Transverse colon (tissue), 4 donors: ENCODE measurements at regions not wholly inside any gene's neighbourhood (a gene's known extent, or its start where the extent isn't known, plus 50 kb on each side); places are given as distances from the start of the nearest gene placed in this dataset.

ENCODE experiments used
- DNase-seq: peaks from one replicate; pipeline ENCODE4 v3.0.0-alpha.2; 2019
- H3K27ac ChIP-seq, 4 donors: fragments of 200-600 bp; sonication (generic); 2 replicates each; pipeline ENCODE4 v1.5.1; 2016 to 2018; ENCODE audit warnings: inconsistent platforms in 4 of 4
- H3K27me3 ChIP-seq: fragments of 200-600 bp; sonication (generic); 2 replicates; pipeline ENCODE4 v1.5.1; 2017; ENCODE audit warnings: inconsistent platforms
- H3K36me3 ChIP-seq, 4 donors: fragments of 200-600 bp; sonication (generic); 2 replicates each; pipeline ENCODE4 v1.5.1; 2017 to 2019; ENCODE audit warnings: inconsistent platforms in 4 of 4
- H3K4me1 ChIP-seq, 4 donors: fragments of 200-600 bp; sonication (generic); 2 replicates each; pipeline ENCODE4 v1.5.1; 2017 to 2020; ENCODE audit warnings: inconsistent platforms in 4 of 4
- H3K4me3 ChIP-seq, 4 donors: fragments of 200-600 bp; sonication (generic); 1 replicate in 1 of 4; 2 replicates in 3 of 4; pipeline versions ENCODE4 v1.5.1 to v1.6.1; 2017 to 2019; ENCODE audit warnings: inconsistent platforms in 4 of 4
- H3K9me3 ChIP-seq, 2 donors: fragments of 200-600 bp; sonication (generic); 2 replicates each; pipeline ENCODE4 v1.5.1; 2017 to 2019; ENCODE audit warnings: inconsistent platforms in 2 of 2
- CTCF ChIP-seq, 5 experiments: fragments of 200-600 bp in 3 of 5; fragments of 450-650 bp in 2 of 5; sonication (generic) in 3 of 5; IDR thresholded peaks; 1 replicate in 2 of 5; 2 replicates in 3 of 5; pipeline ENCODE4 v1.5.1; 2016 to 2017; ENCODE audit warnings: antibody characterized with exemption in 5 of 5, inconsistent platforms in 3 of 5, mild to moderate bottlenecking in 2 of 5, moderate library complexity in 1 of 5
- EP300 ChIP-seq: sonication (generic); formaldehyde crosslinking; IDR thresholded peaks from one replicate; pipeline ENCODE4 v1.6.1; 2017; ENCODE audit warnings: antibody characterized with exemption, low read depth
- POLR2A ChIP-seq: fragments of 450-650 bp; IDR thresholded peaks from one replicate; pipeline ENCODE4 v1.6.1; 2016; ENCODE audit warnings: antibody characterized with exemption, mild to moderate bottlenecking, moderate library complexity
- POLR2AphosphoS5 ChIP-seq, 3 donors: sonication (generic); formaldehyde crosslinking; IDR thresholded peaks; one replicate each; pipeline ENCODE4 v1.6.1; 2016; ENCODE audit warnings: antibody characterized with exemption in 3 of 3
- WGBS, 2 donors: methylation state at CpG; one replicate each; pipeline ENCODE4 v1.1.5; 2018; ENCODE audit warnings: low coverage in 1 of 2; 5-methylcytosine and 5-hydroxymethylcytosine counted together
- in situ Hi-C, 4 donors: fragments of 200-750 bp; cut with MboI; loops; one replicate each; pipeline versions ENCODE4 v1.15.0 to v1.15.1; 2017; ENCODE audit warnings: low sequenced_read_pairs in 3 of 4, low pct_ligation_motif_present in 1 of 4, low pct_unique_long_range_greater_than_20kb in 1 of 4
- intact Hi-C: fragments of 100-400 bp; cut with DNase I; formaldehyde crosslinking; loops from one replicate; pipeline ENCODE4 v1.15.1; 2023; ENCODE audit warnings: low total_unique reads

DNA sequence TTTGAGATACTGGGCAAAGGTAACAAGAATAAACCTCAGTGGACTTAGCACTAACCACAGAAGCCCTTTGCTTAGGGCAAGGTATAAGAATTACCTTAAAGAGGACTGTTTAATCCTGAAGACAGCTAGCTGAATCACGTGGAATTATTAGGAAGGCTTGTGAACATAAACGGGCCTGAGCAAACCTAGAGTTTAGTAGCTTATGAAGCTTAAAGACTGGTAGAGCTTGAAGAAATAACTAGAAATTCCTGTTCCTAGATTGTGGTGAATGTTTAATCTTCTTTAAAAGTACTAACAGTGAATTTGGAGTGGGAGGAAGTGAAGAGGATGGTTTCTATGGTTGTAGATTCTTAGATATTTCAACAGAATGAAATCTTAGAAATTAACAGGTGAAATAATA, 428.9 kb upstream of the THRB start:
- no peaks in the 10 kb centered on the region for H3K27me3 ChIP-seq
- H3K27ac ChIP-seq: no peak overlapping the region
- no peak for DNase-seq
- no peaks in the 10 kb centered on the region for H3K9me3 ChIP-seq
- 49 to 83% methylated on average over 1 to 2 of the region's 2 CpGs for WGBS, 2 donors
- intact Hi-C loops (no loop called here), in situ Hi-C loops (no loop called here)
- no peaks in the 10 kb centered on the region for H3K36me3 ChIP-seq
- no peak overlapping the region for H3K4me3 ChIP-seq
- no peak for TF ChIP-seq POLR2A
- TF ChIP-seq EP300: no peak
- TF ChIP-seq CTCF (IDR thresholded peaks at IDR 0.05): no peak
- no peak for TF ChIP-seq POLR2AphosphoS5 (IDR thresholded peaks at IDR 0.05)
- no peaks in the 10 kb centered on the region for H3K4me1 ChIP-seq

GRCh38 chr3:24929521-24929920, 434.9 kb upstream of the THRB start:
- 74 to 83% methylated on average over 1 of the region's 1 CpG for WGBS, 2 donors
- intact Hi-C loops: no loop called here

DNA sequence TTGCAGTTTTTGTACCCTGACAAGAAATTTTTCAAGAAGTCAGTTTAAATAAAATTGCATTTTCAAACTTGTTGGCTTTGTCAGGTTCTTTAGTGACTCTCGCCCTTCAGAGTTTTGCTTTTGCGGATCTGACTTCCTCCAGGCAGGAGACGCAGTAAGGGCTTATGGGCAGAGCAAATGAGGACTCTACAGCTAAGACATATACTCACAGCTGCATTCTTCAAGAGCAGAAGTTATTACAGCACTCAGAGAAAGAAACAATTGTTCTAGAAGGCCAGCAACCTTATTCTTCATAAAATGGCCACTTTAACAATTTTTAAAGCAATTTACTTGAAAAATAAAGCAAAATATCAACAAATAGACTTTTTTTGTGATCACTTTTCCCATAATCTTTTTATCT, 438.8 kb upstream of the THRB start:
- no peak overlapping the region for H3K27ac ChIP-seq
- in situ Hi-C loops: no loop called here
- WGBS, 2 donors: 74 to 90% methylated on average over 3 of the region's 3 CpGs
- H3K9me3 ChIP-seq: no peaks in the 10 kb centered on the region
- H3K36me3 ChIP-seq: no peaks in the 10 kb centered on the region
- H3K27me3 ChIP-seq: no peaks in the 10 kb centered on the region
- H3K4me3 ChIP-seq: no peak overlapping the region
- intact Hi-C loops: no loop called here
- H3K4me1 ChIP-seq: no peaks in the 10 kb centered on the region
- DNase-seq: no peak
- TF ChIP-seq POLR2AphosphoS5 (IDR thresholded peaks at IDR 0.05) (no peak), EP300 (no peak), POLR2A (no peak), CTCF (IDR thresholded peaks at IDR 0.05) (no peak)

More at GRCh38 chr3:24929521-24929920, 434.9 kb upstream of the THRB start:
- DNase-seq: no peak
- H3K4me3 ChIP-seq: no peak overlapping the region
- no peaks in the 10 kb centered on the region for H3K36me3 ChIP-seq
- TF ChIP-seq POLR2AphosphoS5 (IDR thresholded peaks at IDR 0.05) (no peak), EP300 (no peak), CTCF (IDR thresholded peaks at IDR 0.05) (no peak), POLR2A (no peak)
- in situ Hi-C loops: no loop called here
- no peaks in the 10 kb centered on the region for H3K4me1 ChIP-seq
- H3K27ac ChIP-seq: no peak overlapping the region
- no peaks in the 10 kb centered on the region for H3K9me3 ChIP-seq
- no peaks in the 10 kb centered on the region for H3K27me3 ChIP-seq

DNA sequence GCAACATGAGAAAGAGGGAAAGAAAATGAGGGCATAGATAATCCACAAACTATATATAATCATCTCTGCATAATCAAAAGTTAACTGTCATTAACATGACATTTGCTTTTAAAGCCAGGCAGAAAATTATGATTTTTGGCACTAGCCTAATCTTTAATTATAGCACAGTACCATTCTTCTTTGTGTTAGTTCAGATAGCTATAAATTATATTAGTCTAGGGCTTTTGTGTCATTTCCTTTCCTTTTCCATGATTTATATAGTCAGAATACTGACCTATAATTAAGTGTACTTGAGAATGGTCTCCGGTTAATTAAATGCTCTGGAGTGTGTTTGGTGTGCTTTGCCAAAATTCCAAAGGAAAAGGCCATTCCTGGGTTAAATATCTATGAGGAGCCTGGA, 441.9 kb upstream of the THRB start:
- H3K4me1 ChIP-seq: no peaks in the 10 kb centered on the region
- H3K9me3 ChIP-seq: no peaks in the 10 kb centered on the region
- intact Hi-C loops (no loop called here), in situ Hi-C loops (no loop called here)
- no peaks in the 10 kb centered on the region for H3K36me3 ChIP-seq
- no peaks in the 10 kb centered on the region for H3K27me3 ChIP-seq
- no peak for TF ChIP-seq CTCF (IDR thresholded peaks at IDR 0.05)
- no peak for TF ChIP-seq POLR2A
- no peak for TF ChIP-seq POLR2AphosphoS5 (IDR thresholded peaks at IDR 0.05)
- TF ChIP-seq EP300: no peak
- 50 to 63% methylated on average over 1 of the region's 1 CpG for WGBS, 2 donors
- H3K27ac ChIP-seq: no peak overlapping the region
- DNase-seq: no peak
- H3K4me3 ChIP-seq: no peak overlapping the region
